HUES6 (cell line): ENCODE measurements at regions not wholly inside any gene's neighbourhood (a gene's known extent, or its start where the extent isn't known, plus 50 kb on each side); places are given as distances from the start of the nearest gene placed in this dataset.

Experiments
- H3K27ac ChIP-seq: 2 replicates; pipeline ENCODE4 v1.7.0; 2013; ENCODE audit warnings: low read depth, mild to moderate bottlenecking, low read length, inconsistent platforms
- H3K27me3 ChIP-seq: 2 replicates; pipeline ENCODE4 v1.6.1; 2013; ENCODE audit warnings: low read length; ENCODE audit not compliant: control insufficient read depth, insufficient read depth
- H3K36me3 ChIP-seq: 2 replicates; pipeline ENCODE4 v1.6.1; 2013; ENCODE audit warnings: low read length; ENCODE audit not compliant: control insufficient read depth, insufficient read depth
- H3K4me1 ChIP-seq: 2 replicates; pipeline ENCODE4 v1.6.1; 2013; ENCODE audit warnings: low read length; ENCODE audit not compliant: control insufficient read depth, insufficient read depth
- H3K4me3 ChIP-seq: 2 replicates; pipeline ENCODE4 v1.5.1; 2013; ENCODE audit warnings: low read depth, low read length
- H3K9ac ChIP-seq: one replicate; pipeline ENCODE4 v1.6.1; 2013; ENCODE audit warnings: mild to moderate bottlenecking, low read length
- H3K9me3 ChIP-seq: 2 replicates; pipeline ENCODE4 v1.6.1; 2013; ENCODE audit warnings: low read depth, low read length; ENCODE audit not compliant: control insufficient read depth, insufficient read depth

- Histone ChIP-seq H3K27ac (no peak overlapping the region), H3K4me3 (no peak overlapping the region), H3K27me3 (no peaks in the 10 kb centered on the region), H3K36me3 (no peaks in the 10 kb centered on the region), H3K9ac (no peak overlapping the region), H3K9me3 (no peaks in the 10 kb centered on the region), H3K4me1 (peaks cover 5% of the 10 kb centered on the region; the same call in 1 of the 2 replicates)
Observed at GRCh38 chrX:68945081-68945602, 116.3 kb downstream of the EFNB1 start.

GRCh38 chrX:68944211-68944610 is 115.4 kb downstream of the EFNB1 start:
- H3K4me1 ChIP-seq = peaks cover 8% of the 10 kb centered on the region; the same call in 1 of the 2 replicates
- H3K9me3 ChIP-seq = no peaks in the 10 kb centered on the region
- no peaks in the 10 kb centered on the region for H3K27me3 ChIP-seq
- no peak overlapping the region for H3K27ac ChIP-seq
- no peaks in the 10 kb centered on the region for H3K36me3 ChIP-seq
- no peak overlapping the region for H3K9ac ChIP-seq
- H3K4me3 ChIP-seq = no peak overlapping the region

- no peak overlapping the region for H3K4me3 ChIP-seq
- no peaks in the 10 kb centered on the region for H3K9me3 ChIP-seq
- H3K27me3 ChIP-seq = no peaks in the 10 kb centered on the region
- H3K27ac ChIP-seq = no peak overlapping the region
- H3K9ac ChIP-seq = no peak overlapping the region
- H3K4me1 ChIP-seq = peaks cover 18% of the 10 kb centered on the region
- H3K36me3 ChIP-seq = no peaks in the 10 kb centered on the region
Observed at GRCh38 chrX:68942840-68943239, 114.0 kb downstream of the EFNB1 start.

GRCh38 chrX:68942104-68942503 is 113.3 kb downstream of the EFNB1 start:
- Histone ChIP-seq H3K27ac (no peak overlapping the region), H3K36me3 (no peaks in the 10 kb centered on the region), H3K4me3 (no peak overlapping the region), H3K4me1 (peaks cover 18% of the 10 kb centered on the region), H3K9me3 (no peaks in the 10 kb centered on the region), H3K27me3 (no peaks in the 10 kb centered on the region), H3K9ac (no peak overlapping the region)

- Histone ChIP-seq H3K9ac (no peak overlapping the region), H3K36me3 (no peaks in the 10 kb centered on the region), H3K4me3 (no peak overlapping the region), H3K4me1 (peaks cover 21% of the 10 kb centered on the region), H3K27me3 (0 out of 2 replicates have a peak, but pooled peaks cover 4% of the 10 kb centered on the region), H3K9me3 (no peaks in the 10 kb centered on the region), H3K27ac (no peak overlapping the region)
Observed at GRCh38 chrX:68941385-68941952, 112.6 kb downstream of the EFNB1 start.

- Histone ChIP-seq H3K27me3 (0 out of 2 replicates have a peak, but pooled peaks cover 5% of the 10 kb centered on the region), H3K36me3 (no peaks in the 10 kb centered on the region), H3K4me1 (peaks cover 23% of the 10 kb centered on the region), H3K4me3 (no peak overlapping the region), H3K9ac (no peak overlapping the region), H3K27ac (no peak overlapping the region), H3K9me3 (no peaks in the 10 kb centered on the region)
Observed at GRCh38 chrX:68940601-68941000, 111.8 kb downstream of the EFNB1 start.

- H3K9ac ChIP-seq = no peak overlapping the region
- no peak overlapping the region for H3K27ac ChIP-seq
- H3K27me3 ChIP-seq = 0 out of 2 replicates have a peak, but pooled peaks cover 5% of the 10 kb centered on the region
- no peaks in the 10 kb centered on the region for H3K36me3 ChIP-seq
- H3K4me1 ChIP-seq = peaks cover 23% of the 10 kb centered on the region
- H3K4me3 ChIP-seq = no peak overlapping the region
- no peaks in the 10 kb centered on the region for H3K9me3 ChIP-seq
Observed at GRCh38 chrX:68939868-68940267, 111.0 kb downstream of the EFNB1 start.

DNA sequence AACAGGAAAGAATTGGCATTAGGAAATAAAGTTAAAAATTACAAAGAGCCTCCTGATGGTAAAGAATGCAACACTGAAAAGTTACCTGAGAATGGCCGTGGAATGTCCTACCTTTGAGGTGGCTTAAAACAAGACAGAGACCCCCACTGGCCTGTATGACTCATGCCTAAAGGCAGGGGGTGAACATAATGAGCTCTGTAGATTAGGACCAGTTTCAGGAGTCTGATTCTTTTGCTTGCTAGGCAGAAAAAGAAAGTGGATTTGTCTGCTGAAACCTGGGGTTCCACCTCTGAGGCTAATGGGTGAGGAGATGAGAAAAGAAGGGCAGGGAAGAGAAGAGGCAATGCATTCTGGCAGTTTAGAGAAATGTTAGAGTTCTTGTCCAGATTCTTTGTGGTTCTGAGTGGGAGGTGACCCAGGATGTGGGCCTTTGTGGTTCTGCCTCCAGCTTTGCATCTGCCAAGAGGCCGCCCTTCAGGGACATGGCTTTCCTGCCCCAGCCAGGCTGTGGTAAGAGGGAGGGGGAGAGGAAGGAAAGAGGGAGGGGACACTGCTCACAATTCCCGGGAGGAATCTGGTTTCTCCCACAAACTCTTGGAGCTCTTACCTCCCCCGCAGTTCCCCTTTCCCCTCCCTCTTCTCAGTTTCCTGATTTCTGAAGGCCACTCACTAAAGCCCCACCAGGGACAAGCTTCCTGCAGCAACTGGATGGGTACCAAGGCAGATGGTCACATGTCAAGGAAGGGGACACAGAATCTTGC is 109.6 kb downstream of the EFNB1 start:
- no peak overlapping the region for H3K9ac ChIP-seq
- H3K4me1 ChIP-seq = peaks cover 23% of the 10 kb centered on the region
- H3K9me3 ChIP-seq = no peaks in the 10 kb centered on the region
- H3K36me3 ChIP-seq = no peaks in the 10 kb centered on the region
- no peak overlapping the region for H3K27ac ChIP-seq
- H3K4me3 ChIP-seq = no peak overlapping the region
- H3K27me3 ChIP-seq = 0 out of 2 replicates have a peak, but pooled peaks cover 5% of the 10 kb centered on the region

DNA sequence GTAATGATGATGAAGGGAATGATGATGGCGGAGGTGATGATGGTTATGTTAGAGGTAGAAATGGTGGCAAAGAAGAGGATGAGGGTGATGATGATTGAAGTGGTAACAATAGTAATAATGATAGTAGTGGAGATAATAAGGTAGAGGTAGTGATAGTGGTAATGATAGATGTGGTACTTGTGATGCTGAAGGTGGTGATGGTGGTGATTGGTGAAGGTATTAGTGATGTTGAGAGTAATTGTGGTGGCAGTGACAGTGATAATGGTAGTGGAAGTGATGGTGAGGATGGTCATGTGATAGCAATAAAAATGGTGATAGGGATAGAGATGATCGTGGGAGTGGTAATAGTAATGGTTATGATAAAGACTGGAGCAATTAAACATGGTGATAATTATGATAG is 108.8 kb downstream of the EFNB1 start:
- Histone ChIP-seq H3K4me3 (no peak overlapping the region), H3K9me3 (no peaks in the 10 kb centered on the region), H3K4me1 (peaks cover 23% of the 10 kb centered on the region), H3K36me3 (no peaks in the 10 kb centered on the region), H3K27me3 (0 out of 2 replicates have a peak, but pooled peaks cover 5% of the 10 kb centered on the region), H3K27ac (no peak overlapping the region), H3K9ac (no peak overlapping the region)

GRCh38 chrX:68936608-68937007 is 107.8 kb downstream of the EFNB1 start:
- H3K9ac ChIP-seq = no peak overlapping the region
- peaks cover 23% of the 10 kb centered on the region for H3K4me1 ChIP-seq
- H3K36me3 ChIP-seq = no peaks in the 10 kb centered on the region
- no peak overlapping the region for H3K27ac ChIP-seq
- H3K4me3 ChIP-seq = no peak overlapping the region
- no peaks in the 10 kb centered on the region for H3K9me3 ChIP-seq
- H3K27me3 ChIP-seq = 0 out of 2 replicates have a peak, but pooled peaks cover 5% of the 10 kb centered on the region

DNA sequence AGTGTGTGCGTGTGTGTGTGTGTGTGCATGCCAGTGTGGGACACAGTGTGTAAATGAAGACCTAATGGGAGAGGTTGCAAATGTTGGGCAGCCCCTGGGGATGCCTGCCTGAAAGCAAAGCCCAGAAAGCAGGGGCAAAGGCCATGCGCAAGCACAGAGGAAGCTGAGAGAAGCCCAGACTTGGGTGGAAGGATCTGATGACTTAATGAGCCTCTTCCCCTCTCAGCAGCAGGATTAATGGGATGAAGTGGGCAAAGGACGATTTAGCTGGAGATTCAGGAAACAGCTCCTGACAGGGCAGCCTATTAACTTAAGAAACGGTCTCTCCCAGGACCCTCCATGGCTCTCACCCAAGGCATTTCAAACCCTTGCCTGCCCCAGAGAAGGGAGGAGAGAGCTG is 107.3 kb downstream of the EFNB1 start:
- H3K27ac ChIP-seq = no peak overlapping the region
- no peaks in the 10 kb centered on the region for H3K9me3 ChIP-seq

More for the DNA sequence above, 107.3 kb downstream of the EFNB1 start:
- Histone ChIP-seq H3K4me3 (no peak overlapping the region), H3K27me3 (0 out of 2 replicates have a peak, but pooled peaks cover 5% of the 10 kb centered on the region), H3K36me3 (no peaks in the 10 kb centered on the region), H3K4me1 (peaks cover 23% of the 10 kb centered on the region), H3K9ac (no peak overlapping the region)
